ENCODE measurements at regions not wholly inside any gene's neighbourhood (a gene's known extent, or its start where the extent isn't known, plus 50 kb on each side); places are given as distances from the start of the nearest gene placed in this dataset.
"Not testable (repeated sequence)": the region's sequence is repeated elsewhere in the genome, so short reads cannot be mapped to it uniquely, and the experiment has no call there.

GRCh38 chr3:36175113-36175812 is 205.0 kb upstream of the STAC start:
- no peak for ATAC-seq (ENCODE audit: low read depth)
- Histone ChIP-seq H3K9me3 (ENCODE audit: severe bottlenecking) (no peaks in the 10 kb centered on the region), H3K27me3 (ENCODE audit: insufficient read depth, poor library complexity, severe bottlenecking) (no peaks in the 10 kb centered on the region), H3K27ac (ENCODE audit: poor library complexity, severe bottlenecking) (no peak overlapping the region), H3K4me3 (ENCODE audit: severe bottlenecking) (no peak overlapping the region), H3K4me1 (ENCODE audit: insufficient read depth, poor library complexity, severe bottlenecking) (no peaks in the 10 kb centered on the region), H3K36me3 (ENCODE audit: low read depth) (no peaks in the 10 kb centered on the region)
- DNase-seq (ENCODE audit: low spot score): no peak
- no peak for TF ChIP-seq CTCF (IDR thresholded peaks at IDR 0.05; ENCODE audit: poor library complexity, severe bottlenecking)

- H3K27me3 ChIP-seq (ENCODE audit: insufficient read depth, poor library complexity, severe bottlenecking): no peaks in the 10 kb centered on the region
- no peaks in the 10 kb centered on the region for H3K36me3 ChIP-seq (ENCODE audit: low read depth)
- TF ChIP-seq CTCF (IDR thresholded peaks at IDR 0.05; ENCODE audit: poor library complexity, severe bottlenecking): no peak
- no peak overlapping the region for H3K27ac ChIP-seq (ENCODE audit: poor library complexity, severe bottlenecking)
- DNase-seq (ENCODE audit: low spot score) (no peak), ATAC-seq (ENCODE audit: low read depth) (no peak)
- H3K4me1 ChIP-seq (ENCODE audit: insufficient read depth, poor library complexity, severe bottlenecking): no peaks in the 10 kb centered on the region
- no peak overlapping the region for H3K4me3 ChIP-seq (ENCODE audit: severe bottlenecking)
- H3K9me3 ChIP-seq (ENCODE audit: severe bottlenecking): no peaks in the 10 kb centered on the region
Measured at GRCh38 chr3:36175916-36176461, 204.3 kb upstream of the STAC start.

GRCh38 chr3:36178018-36178417 is 202.3 kb upstream of the STAC start:
- no peak overlapping the region for H3K4me3 ChIP-seq (ENCODE audit: severe bottlenecking)
- H3K9me3 ChIP-seq (ENCODE audit: severe bottlenecking): no peaks in the 10 kb centered on the region
- DNase-seq (ENCODE audit: low spot score) (no peak), ATAC-seq (ENCODE audit: low read depth) (no peak)
- H3K27ac ChIP-seq (ENCODE audit: poor library complexity, severe bottlenecking): no peak overlapping the region
- H3K4me1 ChIP-seq (ENCODE audit: insufficient read depth, poor library complexity, severe bottlenecking): no peaks in the 10 kb centered on the region
- no peaks in the 10 kb centered on the region for H3K27me3 ChIP-seq (ENCODE audit: insufficient read depth, poor library complexity, severe bottlenecking)
- H3K36me3 ChIP-seq (ENCODE audit: low read depth): no peaks in the 10 kb centered on the region
- TF ChIP-seq CTCF (IDR thresholded peaks at IDR 0.05; ENCODE audit: poor library complexity, severe bottlenecking): no peak

- Histone ChIP-seq H3K4me1 (ENCODE audit: insufficient read depth, poor library complexity, severe bottlenecking) (no peaks in the 10 kb centered on the region), H3K27ac (ENCODE audit: poor library complexity, severe bottlenecking) (no peak overlapping the region), H3K4me3 (ENCODE audit: severe bottlenecking) (no peak overlapping the region), H3K9me3 (ENCODE audit: severe bottlenecking) (no peaks in the 10 kb centered on the region), H3K36me3 (ENCODE audit: low read depth) (no peaks in the 10 kb centered on the region), H3K27me3 (ENCODE audit: insufficient read depth, poor library complexity, severe bottlenecking) (no peaks in the 10 kb centered on the region)
- ATAC-seq (ENCODE audit: low read depth) (no peak), DNase-seq (ENCODE audit: low spot score) (no peak)
- no peak for TF ChIP-seq CTCF (IDR thresholded peaks at IDR 0.05; ENCODE audit: poor library complexity, severe bottlenecking)
Measured at GRCh38 chr3:36182024-36182423, 198.3 kb upstream of the STAC start.

- not testable (repeated sequence) for H3K27ac ChIP-seq (ENCODE audit: poor library complexity, severe bottlenecking); H3K27me3 ChIP-seq (ENCODE audit: insufficient read depth, poor library complexity, severe bottlenecking); DNase-seq (ENCODE audit: low spot score); H3K9me3 ChIP-seq (ENCODE audit: severe bottlenecking); H3K4me1 ChIP-seq (ENCODE audit: insufficient read depth, poor library complexity, severe bottlenecking); H3K36me3 ChIP-seq (ENCODE audit: low read depth); H3K4me3 ChIP-seq (ENCODE audit: severe bottlenecking); ATAC-seq (ENCODE audit: low read depth)
Measured at GRCh38 chr3:36187197-36187596, 193.1 kb upstream of the STAC start.
